Endothelial cell (in vitro differentiated cells): ENCODE measurements at regions not wholly inside any gene's neighbourhood (a gene's known extent, or its start where the extent isn't known, plus 50 kb on each side); places are given as distances from the start of the nearest gene placed in this dataset.
"Not testable (repeated sequence)": the region's sequence is repeated elsewhere in the genome, so short reads cannot be mapped to it uniquely, and the experiment has no call there.

Experiments
- DNase-seq: peaks from one replicate; pipeline ENCODE4 v3.0.0; 2021; ENCODE audit warnings: low spot score
- H3K27ac Mint-ChIP-seq: one replicate; pipeline ENCODE4 v1.8.0; 2021; ENCODE audit warnings: mixed read lengths, inconsistent platforms; ENCODE audit not compliant: unreplicated experiment
- H3K27me3 Mint-ChIP-seq: one replicate; pipeline ENCODE4 v1.8.0; 2021; ENCODE audit warnings: mild to moderate bottlenecking, moderate library complexity, mixed read lengths, inconsistent platforms; ENCODE audit not compliant: unreplicated experiment
- H3K36me3 Mint-ChIP-seq: one replicate; pipeline ENCODE4 v1.8.0; 2021; ENCODE audit warnings: mild to moderate bottlenecking, low read depth, mixed read lengths, inconsistent platforms; ENCODE audit not compliant: unreplicated experiment
- H3K4me1 Mint-ChIP-seq: one replicate; pipeline ENCODE4 v1.8.0; 2021; ENCODE audit warnings: mild to moderate bottlenecking, mixed read lengths, inconsistent platforms; ENCODE audit not compliant: unreplicated experiment
- H3K4me3 Mint-ChIP-seq: one replicate; pipeline ENCODE4 v1.8.0; 2021; ENCODE audit warnings: mild to moderate bottlenecking, mixed read lengths, inconsistent platforms; ENCODE audit not compliant: unreplicated experiment
- H3K9me3 Mint-ChIP-seq: one replicate; pipeline ENCODE4 v1.8.0; 2021; ENCODE audit warnings: mixed read lengths, inconsistent platforms; ENCODE audit not compliant: unreplicated experiment
- TF ChIP-seq, protein P1 (sequence below): fragments of 200-600 bp; sonication (generic); IDR thresholded peaks from one replicate; pipeline ENCODE4 v1.5.0; 2021; ENCODE audit warnings: antibody characterized with exemption; ENCODE audit not compliant: unreplicated experiment

DNA sequence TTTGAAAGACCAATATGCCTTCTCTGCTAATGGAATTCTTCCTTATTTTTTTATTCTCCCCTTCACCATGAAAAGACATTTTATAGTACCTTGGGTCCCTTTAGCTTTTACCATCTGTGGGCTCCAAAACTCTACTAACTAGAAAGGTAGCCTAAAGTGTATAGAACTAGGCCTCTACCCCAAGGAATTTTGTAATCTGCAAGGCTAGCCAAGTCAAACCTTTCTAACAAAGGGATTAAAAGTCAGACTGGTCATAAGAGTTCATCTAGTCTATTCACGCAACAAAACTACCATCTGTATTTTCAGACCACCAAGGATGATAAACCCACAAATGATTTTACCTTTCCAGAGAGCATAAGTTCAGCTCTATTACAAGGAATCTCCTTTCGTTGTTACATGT, 189.5 kb upstream of the DCAF8L1 start:
- no peaks in the 10 kb centered on the region for H3K27me3 Mint-ChIP-seq
- no peak overlapping the region for H3K4me3 Mint-ChIP-seq
- DNase-seq = no peak
- TF ChIP-seq, protein P1, sequence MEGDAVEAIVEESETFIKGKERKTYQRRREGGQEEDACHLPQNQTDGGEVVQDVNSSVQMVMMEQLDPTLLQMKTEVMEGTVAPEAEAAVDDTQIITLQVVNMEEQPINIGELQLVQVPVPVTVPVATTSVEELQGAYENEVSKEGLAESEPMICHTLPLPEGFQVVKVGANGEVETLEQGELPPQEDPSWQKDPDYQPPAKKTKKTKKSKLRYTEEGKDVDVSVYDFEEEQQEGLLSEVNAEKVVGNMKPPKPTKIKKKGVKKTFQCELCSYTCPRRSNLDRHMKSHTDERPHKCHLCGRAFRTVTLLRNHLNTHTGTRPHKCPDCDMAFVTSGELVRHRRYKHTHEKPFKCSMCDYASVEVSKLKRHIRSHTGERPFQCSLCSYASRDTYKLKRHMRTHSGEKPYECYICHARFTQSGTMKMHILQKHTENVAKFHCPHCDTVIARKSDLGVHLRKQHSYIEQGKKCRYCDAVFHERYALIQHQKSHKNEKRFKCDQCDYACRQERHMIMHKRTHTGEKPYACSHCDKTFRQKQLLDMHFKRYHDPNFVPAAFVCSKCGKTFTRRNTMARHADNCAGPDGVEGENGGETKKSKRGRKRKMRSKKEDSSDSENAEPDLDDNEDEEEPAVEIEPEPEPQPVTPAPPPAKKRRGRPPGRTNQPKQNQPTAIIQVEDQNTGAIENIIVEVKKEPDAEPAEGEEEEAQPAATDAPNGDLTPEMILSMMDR = no peak
- H3K27ac Mint-ChIP-seq = no peak overlapping the region
- H3K4me1 Mint-ChIP-seq = no peaks in the 10 kb centered on the region
- no peaks in the 10 kb centered on the region for H3K36me3 Mint-ChIP-seq
- H3K9me3 Mint-ChIP-seq = no peaks in the 10 kb centered on the region

DNA sequence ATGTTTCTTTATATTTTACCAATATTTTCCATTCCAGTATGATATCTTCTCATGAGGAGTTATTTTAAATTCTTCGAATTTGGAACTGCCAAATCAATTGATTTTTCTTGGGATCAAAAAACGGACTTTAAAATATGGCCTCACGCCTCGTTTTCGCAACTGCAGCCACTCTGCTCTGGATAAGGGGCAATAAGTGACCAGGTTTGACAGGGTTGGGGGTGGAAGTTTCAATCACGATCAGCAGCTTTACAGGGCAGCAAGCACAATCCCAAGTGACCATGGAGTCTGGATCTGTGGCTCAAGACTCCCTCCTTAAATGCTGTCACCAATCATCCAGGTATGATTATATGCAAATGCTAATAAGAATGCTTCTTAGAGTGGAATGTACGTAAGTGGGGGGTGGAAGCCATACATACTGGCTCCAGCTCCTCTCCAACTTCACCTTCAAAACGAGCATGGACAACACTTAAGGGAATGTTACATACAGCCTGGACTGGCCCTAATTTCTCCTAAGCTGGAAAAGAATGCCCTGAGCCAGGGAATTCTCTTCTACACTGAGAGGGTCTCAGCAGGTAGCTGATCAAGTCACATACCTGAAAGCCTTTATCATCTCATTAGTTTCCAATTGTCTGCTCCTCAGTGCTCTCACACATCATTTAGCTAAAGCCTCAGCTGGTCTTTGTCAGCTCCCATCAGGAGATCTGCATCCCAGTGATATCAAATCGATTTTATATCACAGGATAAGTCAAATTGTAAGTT, 176.9 kb upstream of the DCAF8L1 start:
- Mint-ChIP-seq H3K27me3 (no peaks in the 10 kb centered on the region), H3K4me1 (no peaks in the 10 kb centered on the region), H3K27ac (no peak overlapping the region), H3K36me3 (no peaks in the 10 kb centered on the region), H3K4me3 (no peak overlapping the region), H3K9me3 (no peaks in the 10 kb centered on the region)
- DNase-seq = no peak
- TF ChIP-seq, protein P1 = no peak

DNA sequence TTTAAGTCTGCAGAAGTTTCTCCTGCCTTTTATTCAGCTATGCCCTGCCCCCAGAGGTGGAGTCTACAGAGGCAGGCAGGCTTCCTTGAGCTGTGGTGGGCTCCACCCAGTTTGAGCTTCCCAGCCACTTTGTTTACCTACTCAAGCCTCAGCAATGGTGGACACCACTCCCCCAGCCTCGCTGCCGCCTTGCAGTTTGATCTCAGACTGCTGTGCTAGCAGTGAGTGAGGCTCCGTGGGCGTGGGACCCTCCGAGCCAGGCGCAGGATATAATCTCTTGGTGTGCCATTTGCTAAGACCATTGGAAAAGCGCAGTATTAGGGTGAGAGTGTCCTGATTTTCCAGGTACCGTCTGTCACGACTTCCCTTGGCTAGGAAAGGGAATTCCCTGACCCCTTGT, 171.0 kb upstream of the DCAF8L1 start:
- H3K36me3 Mint-ChIP-seq, H3K4me1 Mint-ChIP-seq, H3K27ac Mint-ChIP-seq, H3K4me3 Mint-ChIP-seq, H3K27me3 Mint-ChIP-seq, H3K9me3 Mint-ChIP-seq, DNase-seq: not testable (repeated sequence)

DNA sequence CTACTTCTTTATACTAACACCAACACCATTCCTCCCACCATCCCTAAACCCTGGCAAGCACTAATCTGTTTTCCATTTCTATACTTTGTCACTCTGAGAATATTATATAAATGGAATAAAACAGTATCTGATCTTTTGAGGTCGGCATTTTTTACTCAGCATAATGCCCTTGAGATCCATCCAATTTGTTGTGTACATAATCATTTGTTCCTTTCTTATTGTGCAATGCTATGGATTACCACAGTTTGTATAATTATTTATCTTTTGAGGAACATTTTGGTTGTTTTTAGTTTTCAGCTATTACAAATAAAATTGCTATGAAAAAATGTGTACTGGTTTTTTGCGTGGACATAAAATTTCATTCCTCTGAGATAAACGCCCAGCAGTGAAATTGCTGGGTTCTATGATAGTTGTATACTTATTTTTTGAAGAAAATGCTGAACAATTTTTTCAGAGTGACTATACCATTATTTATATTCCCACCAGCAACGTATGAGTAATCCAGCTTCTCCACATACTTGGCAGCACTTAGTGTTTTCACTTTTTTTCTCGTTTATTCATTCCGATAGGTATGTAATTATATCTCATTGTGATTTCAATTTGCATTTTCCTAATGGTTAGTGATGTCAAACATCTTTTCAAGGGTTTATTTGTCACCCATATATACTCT, 154.3 kb upstream of the DCAF8L1 start:
- no peaks in the 10 kb centered on the region for H3K36me3 Mint-ChIP-seq
- TF ChIP-seq, protein P1 = no peak
- no peak for DNase-seq
- no peaks in the 10 kb centered on the region for H3K9me3 Mint-ChIP-seq
- no peak overlapping the region for H3K4me3 Mint-ChIP-seq
- H3K4me1 Mint-ChIP-seq = no peaks in the 10 kb centered on the region
- no peaks in the 10 kb centered on the region for H3K27me3 Mint-ChIP-seq
- H3K27ac Mint-ChIP-seq = no peak overlapping the region

DNA sequence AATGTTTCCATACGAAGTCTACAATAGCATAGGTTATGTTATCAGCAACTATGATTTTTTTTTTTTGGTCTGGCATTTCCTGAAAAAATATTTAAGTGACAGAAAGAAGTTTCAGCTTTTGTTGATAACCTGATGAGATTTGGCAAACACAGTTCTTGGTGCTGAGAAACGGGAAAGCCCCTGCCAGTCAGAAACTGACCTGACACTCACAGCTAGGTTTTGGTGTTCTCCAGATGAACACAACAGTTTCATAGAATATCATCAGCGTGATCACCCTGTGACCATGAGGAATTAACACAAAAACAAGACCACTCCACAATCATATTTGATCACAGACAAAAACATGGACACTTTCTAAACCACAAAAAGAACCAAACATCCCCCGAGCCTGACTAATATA, 152.5 kb upstream of the DCAF8L1 start:
- DNase-seq = no peak
- H3K27me3 Mint-ChIP-seq = no peaks in the 10 kb centered on the region
- no peaks in the 10 kb centered on the region for H3K9me3 Mint-ChIP-seq
- no peaks in the 10 kb centered on the region for H3K36me3 Mint-ChIP-seq
- H3K27ac Mint-ChIP-seq = no peak overlapping the region
- H3K4me3 Mint-ChIP-seq = no peak overlapping the region
- no peaks in the 10 kb centered on the region for H3K4me1 Mint-ChIP-seq
- TF ChIP-seq, protein P1 = no peak
